Lower leg skin (tissue), 3 donors: ENCODE measurements at regions not wholly inside any gene's neighbourhood (a gene's known extent, or its start where the extent isn't known, plus 50 kb on each side); places are given as distances from the start of the nearest gene placed in this dataset.

ENCODE experiments used
- CTCF ChIP-seq, 3 donors: fragments of 450-650 bp; IDR thresholded peaks; one replicate each; pipeline ENCODE4 v1.5.1; 2016; ENCODE audit warnings: antibody characterized with exemption in 3 of 3, mild to moderate bottlenecking in 3 of 3, moderate library complexity in 2 of 3
- POLR2A ChIP-seq, 2 donors: fragments of 450-650 bp; IDR thresholded peaks; one replicate each; pipeline ENCODE4 v1.6.1; 2016 to 2017; ENCODE audit warnings: antibody characterized with exemption in 2 of 2, mild to moderate bottlenecking in 1 of 2, moderate library complexity in 1 of 2

- TF ChIP-seq CTCF (IDR thresholded peaks at IDR 0.05) (no peak), POLR2A (IDR thresholded peaks at IDR 0.05) (no peak)
Measured at GRCh38 chr3:181558870-181559269, 152.9 kb upstream of the SOX2 start.
